Common myeloid progenitor, CD34-positive (primary cell): ENCODE measurements at regions not wholly inside any gene's neighbourhood (a gene's known extent, or its start where the extent isn't known, plus 50 kb on each side); places are given as distances from the start of the nearest gene placed in this dataset.

Source experiments
- CTCF ChIA-PET: fragments of 350-600 bp; sonication (Branson Sonifier 250); formaldehyde crosslinking; loops from one replicate; lab custom pipeline; 2021; ENCODE audit warnings: antibody characterized with exemption; lab: Charles Lee
- POLR2A ChIA-PET: fragments of 350-600 bp; sonication (Branson Sonifier 250); formaldehyde crosslinking; loops from one replicate; lab custom pipeline; 2021; ENCODE audit warnings: antibody characterized with exemption; lab: Charles Lee
- DNase-seq, 3 donors: peaks; one replicate each; pipeline versions ENCODE4 v3.0.0 to v3.0.0-alpha.2; 2013
- H3K27ac ChIP-seq, 2 experiments: 1 replicate in 1 of 2; 2 replicates in 1 of 2; pipeline ENCODE4 v1.7.0; 2013; ENCODE audit warnings: inconsistent platforms in 2 of 2, low read length in 2 of 2, mild to moderate bottlenecking in 2 of 2, low read depth in 1 of 2, moderate library complexity in 1 of 2; ENCODE audit not compliant: severe bottlenecking in 2 of 2, insufficient read depth in 1 of 2, poor library complexity in 1 of 2
- H3K27me3 ChIP-seq, 5 experiments: replicated peaks in 2 of 5; 1 replicate in 3 of 5; 2 replicates in 2 of 5; pipeline versions ENCODE4 v1.6.1 to v1.7.0; 2013; ENCODE audit warnings: low read length in 4 of 5, mild to moderate bottlenecking in 2 of 5, moderate library complexity in 2 of 5, inconsistent platforms in 1 of 5; ENCODE audit not compliant: insufficient read depth in 5 of 5, control insufficient read depth in 4 of 5
- H3K36me3 ChIP-seq, 4 experiments: 1 replicate in 2 of 4; 2 replicates in 2 of 4; pipeline versions ENCODE4 v1.6.1 to v1.7.0; 2013; ENCODE audit warnings: low read length in 3 of 4, control low read depth in 1 of 4, mild to moderate bottlenecking in 1 of 4; ENCODE audit not compliant: control insufficient read depth in 4 of 4, insufficient read depth in 4 of 4
- H3K4me1 ChIP-seq, 4 experiments: 1 replicate in 3 of 4; 2 replicates in 1 of 4; pipeline versions ENCODE4 v1.6.1 to v1.7.1; 2013; ENCODE audit warnings: low read length in 3 of 4, mild to moderate bottlenecking in 3 of 4, control low read depth in 1 of 4, inconsistent platforms in 1 of 4, moderate library complexity in 1 of 4; ENCODE audit not compliant: control insufficient read depth in 4 of 4, insufficient read depth in 4 of 4; ENCODE audit errors: control extremely low read depth in 1 of 4
- H3K4me3 ChIP-seq, 7 experiments: 1 replicate in 4 of 7; 2 replicates in 3 of 7; pipeline versions ENCODE4 v1.5.1 to v1.7.0; 2013; ENCODE audit warnings: mild to moderate bottlenecking in 7 of 7, low read length in 6 of 7, moderate library complexity in 6 of 7, inconsistent platforms in 2 of 7, low read depth in 2 of 7, control low read depth in 1 of 7; ENCODE audit not compliant: insufficient read depth in 4 of 7, control insufficient read depth in 1 of 7; ENCODE audit errors: extremely low read depth in 1 of 7
- H3K9me3 ChIP-seq, 5 experiments: 1 replicate in 4 of 5; 2 replicates in 1 of 5; pipeline versions ENCODE4 v1.6.1 to v1.7.1; 2013; ENCODE audit warnings: low read length in 4 of 5, mild to moderate bottlenecking in 2 of 5, inconsistent platforms in 1 of 5, low read depth in 1 of 5, moderate library complexity in 1 of 5; ENCODE audit not compliant: control insufficient read depth in 4 of 5, insufficient read depth in 2 of 5; ENCODE audit errors: control extremely low read depth in 1 of 5
- whole genome bisulfite sequencing: methylation state at CpG from one replicate; pipeline ENCODE4 v1.1.5; 2013; ENCODE audit not compliant: insufficient coverage; 5-methylcytosine and 5-hydroxymethylcytosine counted together

GRCh38 chr16:66147291-66147690 is 219.2 kb upstream of the CDH5 start:
- no peaks in the 10 kb centered on the region for H3K9me3 ChIP-seq
- H3K4me1 ChIP-seq: peaks cover 8 to 18% (median 16%) of the 10 kb centered on the region in 4 experiments
- H3K36me3 ChIP-seq: no peaks in the 10 kb centered on the region
- no peak for DNase-seq
- no peaks in the 10 kb centered on the region for H3K27me3 ChIP-seq
- no peak overlapping the region for H3K4me3 ChIP-seq
- ChIA-PET CTCF (no interaction called here), POLR2A (no interaction called here)
- no peak overlapping the region for H3K27ac ChIP-seq
- 96% methylated on average over 5 of the region's 6 CpGs for WGBS

- 98% methylated on average over 5 of the region's 9 CpGs for WGBS
- CTCF ChIA-PET: no interaction called here
- no peak for DNase-seq
These were observed 219.7 kb upstream of the CDH5 start for GRCh38 chr16:66146798-66147197.

GRCh38 chr16:66144641-66145040 is 221.8 kb upstream of the CDH5 start:
- Histone ChIP-seq H3K4me1 (no peaks in the 10 kb centered on the region), H3K27me3 (peaks cover 0 to 2% (median 0%) of the 10 kb centered on the region in 5 experiments), H3K4me3 (no peak overlapping the region), H3K27ac (no peak overlapping the region), H3K9me3 (no peaks in the 10 kb centered on the region), H3K36me3 (no peaks in the 10 kb centered on the region)
- POLR2A ChIA-PET: no interaction called here
- CTCF ChIA-PET: no interaction called here
- 100% methylated on average over 1 of the region's 3 CpGs for WGBS
- no peak for DNase-seq

More at GRCh38 chr16:66146798-66147197, 219.7 kb upstream of the CDH5 start:
- POLR2A ChIA-PET: no interaction called here
- Histone ChIP-seq H3K27me3 (no peaks in the 10 kb centered on the region), H3K27ac (no peak overlapping the region), H3K36me3 (no peaks in the 10 kb centered on the region), H3K9me3 (no peaks in the 10 kb centered on the region), H3K4me1 (peaks cover 8 to 17% (median 16%) of the 10 kb centered on the region in 4 experiments), H3K4me3 (no peak overlapping the region)

DNA sequence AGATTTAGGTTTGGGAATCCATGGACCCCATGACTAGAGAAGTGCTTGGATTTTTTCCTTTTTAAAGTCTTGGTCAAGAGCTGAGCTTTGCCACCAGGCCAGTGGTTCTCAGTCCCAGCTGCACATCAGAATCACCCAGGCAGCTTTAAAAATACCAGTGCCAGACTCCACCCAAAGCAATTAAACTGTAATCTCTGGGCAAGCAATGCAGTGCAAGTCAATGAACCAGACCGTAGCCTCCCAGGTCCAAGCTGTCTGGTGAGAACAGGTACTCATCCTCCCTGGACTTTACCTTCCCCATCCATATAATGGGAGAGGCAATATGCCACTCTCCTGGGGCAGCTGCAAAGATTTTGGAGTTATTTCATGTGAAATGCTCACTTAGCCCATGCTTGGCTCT is 223.1 kb upstream of the CDH5 start:
- ChIA-PET CTCF (interaction anchor here (1.1 kb wide), 1 partner anchor 17 kb away, joined by 3 read pairs; no protein-coding TSS in a partner anchor), POLR2A (no interaction called here)
- WGBS: 100% methylated on average over 1 of the region's 1 CpG

DNA sequence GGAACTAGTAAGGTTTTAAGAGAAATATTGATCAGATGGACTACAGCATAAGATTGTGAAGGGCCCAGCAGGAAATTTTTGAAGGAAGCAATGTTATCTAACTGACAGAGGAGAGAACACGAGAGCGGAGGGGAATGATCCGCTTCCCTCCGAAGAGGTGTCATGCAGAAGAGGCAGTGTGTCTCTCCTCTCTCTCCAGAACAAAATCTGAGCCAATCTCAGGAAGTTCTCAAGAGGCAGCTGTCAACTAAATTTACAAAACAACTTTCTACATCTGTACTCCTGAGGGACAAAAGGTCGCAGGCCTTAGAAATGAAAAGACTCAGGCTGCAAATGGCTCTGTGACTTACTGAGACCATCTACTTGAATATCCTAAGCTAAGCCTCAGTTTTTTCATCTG is 224.6 kb upstream of the CDH5 start:
- DNase-seq: no peak
- ChIA-PET POLR2A (no interaction called here), CTCF (no interaction called here)
- no peak overlapping the region for H3K27ac ChIP-seq
- no peak overlapping the region for H3K4me3 ChIP-seq
- H3K36me3 ChIP-seq: no peaks in the 10 kb centered on the region
- no peaks in the 10 kb centered on the region for H3K4me1 ChIP-seq
- 100% methylated on average over 5 of the region's 5 CpGs for WGBS
- peaks cover 0 to 2% (median 0%) of the 10 kb centered on the region in 5 experiments for H3K27me3 ChIP-seq
- H3K9me3 ChIP-seq: no peaks in the 10 kb centered on the region

More for the DNA sequence above, 223.1 kb upstream of the CDH5 start:
- Histone ChIP-seq H3K27ac (no peak overlapping the region), H3K9me3 (no peaks in the 10 kb centered on the region), H3K27me3 (peaks cover 0 to 2% (median 0%) of the 10 kb centered on the region in 5 experiments), H3K36me3 (no peaks in the 10 kb centered on the region), H3K4me3 (no peak overlapping the region), H3K4me1 (no peaks in the 10 kb centered on the region)
- DNase-seq: no peak

DNA sequence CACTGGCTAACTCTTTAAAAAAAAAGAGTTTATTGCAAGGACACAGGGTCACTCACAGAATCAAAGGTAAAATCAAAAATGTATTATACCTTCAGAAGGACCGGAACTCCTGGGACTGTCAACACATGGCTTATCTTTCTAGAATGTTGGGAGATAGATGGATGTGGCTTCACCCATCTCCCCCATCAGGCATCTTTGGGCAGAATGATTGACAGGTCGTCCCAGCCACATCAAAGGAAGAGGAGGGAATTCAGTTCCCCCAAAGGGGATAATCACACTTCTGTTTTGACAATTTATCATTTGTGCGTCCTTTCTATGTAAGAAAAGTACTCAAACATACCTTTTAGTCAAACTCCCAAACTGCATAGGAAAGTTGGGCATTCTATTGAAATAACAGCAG is 228.6 kb upstream of the CDH5 start:
- no peaks in the 10 kb centered on the region for H3K36me3 ChIP-seq
- POLR2A ChIA-PET: no interaction called here
- CTCF ChIA-PET: no interaction called here
- DNase-seq: no peak
- H3K4me3 ChIP-seq: no peak overlapping the region
- H3K4me1 ChIP-seq: peaks cover 0 to 5% (median 0%) of the 10 kb centered on the region in 4 experiments
- no CpG with 5 or more reads among the region's 3 CpGs for WGBS
- no peak overlapping the region for H3K27ac ChIP-seq
- H3K27me3 ChIP-seq: peaks cover 0 to 2% (median 0%) of the 10 kb centered on the region in 5 experiments
- no peaks in the 10 kb centered on the region for H3K9me3 ChIP-seq

- H3K9me3 ChIP-seq: no peaks in the 10 kb centered on the region
These were observed 229.7 kb upstream of the CDH5 start for GRCh38 chr16:66136841-66137240.

More at GRCh38 chr16:66136841-66137240, 229.7 kb upstream of the CDH5 start:
- Histone ChIP-seq H3K27ac (no peak overlapping the region), H3K36me3 (no peaks in the 10 kb centered on the region), H3K4me3 (no peak overlapping the region), H3K27me3 (peaks cover 0 to 2% (median 0%) of the 10 kb centered on the region in 5 experiments), H3K4me1 (peaks cover 0 to 5% (median 0%) of the 10 kb centered on the region in 4 experiments)
- ChIA-PET CTCF (no interaction called here), POLR2A (no interaction called here)
- 80% methylated on average over 1 of the region's 4 CpGs for WGBS
- no peak for DNase-seq
